Lower leg skin (tissue), 4 donors: ENCODE measurements at regions not wholly inside any gene's neighbourhood (a gene's known extent, or its start where the extent isn't known, plus 50 kb on each side); places are given as distances from the start of the nearest gene placed in this dataset.

ENCODE experiments used
- DNase-seq, 2 donors: peaks; one replicate each; pipeline ENCODE4 v3.0.0-alpha.2; 2019; ENCODE audit warnings: low spot score in 2 of 2
- H3K4me3 ChIP-seq: fragments of 200-600 bp; sonication (generic); 2 replicates; pipeline ENCODE4 v1.5.1; 2017; ENCODE audit warnings: mild to moderate bottlenecking, low read depth; ENCODE audit not compliant: poor library complexity, severe bottlenecking
- POLR2A ChIP-seq, 2 donors: fragments of 450-650 bp; IDR thresholded peaks; one replicate each; pipeline ENCODE4 v1.6.1; 2016 to 2017; ENCODE audit warnings: antibody characterized with exemption in 2 of 2, mild to moderate bottlenecking in 1 of 2, moderate library complexity in 1 of 2
- WGBS, 2 donors: methylation state at CpG; one replicate each; pipeline ENCODE4 v1.1.5; 2018; 5-methylcytosine and 5-hydroxymethylcytosine counted together
- intact Hi-C: fragments of 100-400 bp; cut with DNase I; formaldehyde crosslinking; loops from one replicate; pipeline ENCODE4 v1.15.0; 2023; ENCODE audit warnings: low total_unique reads
- TF ChIP-seq, protein P1 (sequence below), 3 donors: fragments of 450-650 bp; IDR thresholded peaks; one replicate each; pipeline ENCODE4 v1.5.1; 2016; ENCODE audit warnings: antibody characterized with exemption in 3 of 3, mild to moderate bottlenecking in 3 of 3, moderate library complexity in 2 of 3

- no peak for DNase-seq
- WGBS, 2 donors: 94 to 98% methylated on average over 4 of the region's 4 CpGs
- intact Hi-C loops: no loop called here
- H3K4me3 ChIP-seq: no peak overlapping the region
- TF ChIP-seq, protein P1, sequence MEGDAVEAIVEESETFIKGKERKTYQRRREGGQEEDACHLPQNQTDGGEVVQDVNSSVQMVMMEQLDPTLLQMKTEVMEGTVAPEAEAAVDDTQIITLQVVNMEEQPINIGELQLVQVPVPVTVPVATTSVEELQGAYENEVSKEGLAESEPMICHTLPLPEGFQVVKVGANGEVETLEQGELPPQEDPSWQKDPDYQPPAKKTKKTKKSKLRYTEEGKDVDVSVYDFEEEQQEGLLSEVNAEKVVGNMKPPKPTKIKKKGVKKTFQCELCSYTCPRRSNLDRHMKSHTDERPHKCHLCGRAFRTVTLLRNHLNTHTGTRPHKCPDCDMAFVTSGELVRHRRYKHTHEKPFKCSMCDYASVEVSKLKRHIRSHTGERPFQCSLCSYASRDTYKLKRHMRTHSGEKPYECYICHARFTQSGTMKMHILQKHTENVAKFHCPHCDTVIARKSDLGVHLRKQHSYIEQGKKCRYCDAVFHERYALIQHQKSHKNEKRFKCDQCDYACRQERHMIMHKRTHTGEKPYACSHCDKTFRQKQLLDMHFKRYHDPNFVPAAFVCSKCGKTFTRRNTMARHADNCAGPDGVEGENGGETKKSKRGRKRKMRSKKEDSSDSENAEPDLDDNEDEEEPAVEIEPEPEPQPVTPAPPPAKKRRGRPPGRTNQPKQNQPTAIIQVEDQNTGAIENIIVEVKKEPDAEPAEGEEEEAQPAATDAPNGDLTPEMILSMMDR (IDR thresholded peaks at IDR 0.05): no peak
- TF ChIP-seq POLR2A (IDR thresholded peaks at IDR 0.05): no peak
Measured at GRCh38 chrX:125266153-125266660, 53.5 kb upstream of the TEX13C start.
